Suppressor macrophage treated with lipopolysaccharide for 1 hour (primary cell): ENCODE measurements at regions not wholly inside any gene's neighbourhood (a gene's known extent, or its start where the extent isn't known, plus 50 kb on each side); places are given as distances from the start of the nearest gene placed in this dataset.
A peak's percentile ranks its signal among the peaks of the same experiment; 100 is the strongest.
"Not testable (repeated sequence)": the region's sequence is repeated elsewhere in the genome, so short reads cannot be mapped to it uniquely, and the experiment has no call there.

ENCODE experiments used
- DNase-seq, 3 donors: peaks; one replicate each; pipeline ENCODE4 v3.0.0-alpha.2; 2020 to 2022

- no peak for DNase-seq
Measured at GRCh38 chr16:26395700-26396099, 671.0 kb upstream of the C16orf82 start.

DNA sequence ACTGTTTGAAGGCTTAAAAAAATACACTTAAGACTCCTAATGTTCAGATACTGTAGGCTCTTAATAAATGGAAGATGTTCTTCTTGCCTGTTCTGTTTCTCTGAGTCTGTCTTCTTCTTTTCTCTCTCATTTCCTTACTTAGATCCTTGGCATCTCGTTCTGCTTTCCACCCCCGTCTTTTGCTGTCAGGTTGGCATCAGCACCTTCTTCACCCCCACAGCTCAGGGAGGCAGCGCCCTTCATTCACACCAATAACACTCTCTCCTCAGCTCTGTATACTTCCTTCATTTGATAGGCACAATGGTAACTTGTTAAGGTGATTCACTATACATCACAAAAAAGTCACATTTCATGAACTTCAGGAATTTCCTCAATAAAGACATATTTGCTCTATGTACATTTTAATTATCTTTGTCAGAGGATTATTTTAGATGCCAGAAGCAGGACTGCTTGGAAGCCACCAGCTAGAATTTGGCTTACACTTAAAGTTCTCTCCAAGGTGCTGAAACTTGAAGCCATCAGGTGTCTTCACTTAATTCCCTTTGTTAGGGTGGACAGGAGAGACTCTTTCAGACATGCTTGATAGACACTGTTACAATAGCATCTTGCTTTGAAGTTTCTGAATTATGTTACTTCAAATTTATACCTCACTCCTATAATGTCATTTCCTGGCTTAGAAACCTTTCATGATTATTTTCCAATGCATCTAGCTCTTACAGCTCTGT lies 670.1 kb upstream of the C16orf82 start:
- DNase-seq: no peak

DNA sequence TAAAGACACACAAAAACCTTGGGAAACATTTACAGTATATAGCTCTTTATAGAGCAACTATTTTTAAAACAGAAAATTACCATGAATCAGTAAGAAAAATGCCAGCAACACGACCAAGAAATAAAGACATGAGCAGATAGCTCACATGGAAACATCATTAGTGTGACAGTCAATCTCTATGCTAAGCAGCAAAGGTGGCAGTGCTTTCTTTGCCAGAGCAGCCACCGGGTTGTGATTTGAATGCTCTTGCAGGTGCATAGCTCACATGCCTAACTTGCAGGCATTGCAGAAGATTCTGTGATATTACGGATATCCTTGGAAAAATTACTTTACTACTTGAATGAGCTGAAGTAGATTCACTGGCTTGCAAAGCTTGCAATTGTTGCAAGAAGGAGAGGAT lies 652.9 kb upstream of the C16orf82 start:
- no peak for DNase-seq

DNA sequence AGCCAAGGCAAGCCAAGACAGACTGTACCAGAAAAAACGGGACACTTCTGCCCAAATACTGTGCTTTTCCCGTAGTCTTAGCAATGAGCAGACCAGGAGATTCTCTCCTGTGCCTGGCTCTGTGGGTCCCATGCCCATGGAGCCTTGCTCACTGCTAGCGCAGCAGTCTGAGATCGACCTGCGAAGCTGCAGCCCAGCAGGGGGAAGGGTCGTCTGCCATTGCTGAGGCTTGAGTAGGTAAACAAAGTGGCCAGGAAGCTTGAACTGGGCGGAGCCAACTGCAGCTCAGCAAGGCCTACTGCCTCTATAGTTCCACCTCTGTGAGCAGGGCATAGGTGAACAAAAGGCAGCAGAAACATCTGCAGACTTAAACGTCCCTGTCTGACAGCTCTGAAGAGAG lies 647.3 kb upstream of the C16orf82 start:
- not testable (repeated sequence) for DNase-seq

GRCh38 chr16:26430618-26431017 lies 636.1 kb upstream of the C16orf82 start:
- no peak for DNase-seq

DNA sequence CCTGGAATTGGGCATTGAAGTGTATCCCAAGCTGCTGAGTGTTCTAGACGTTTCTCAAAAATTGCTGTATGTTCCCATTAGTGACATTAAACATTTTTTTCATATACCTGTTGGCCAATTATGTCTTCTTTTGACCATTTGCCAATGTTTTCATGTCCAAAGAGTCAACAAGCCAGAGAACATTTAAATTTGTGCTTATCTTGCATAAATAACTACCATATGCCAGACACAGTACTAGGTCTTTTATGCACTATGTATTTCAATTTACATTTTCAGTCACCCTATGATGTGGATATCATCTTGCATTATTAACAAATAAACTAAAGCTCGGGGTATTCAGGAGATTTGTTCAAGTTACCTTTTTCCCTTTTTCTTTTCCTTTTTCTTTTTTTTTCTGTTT lies 632.9 kb upstream of the C16orf82 start:
- no peak for DNase-seq

- DNase-seq: no peak
Measured at GRCh38 chr16:26441178-26441577, 625.5 kb upstream of the C16orf82 start.

GRCh38 chr16:26442321-26442720 lies 624.4 kb upstream of the C16orf82 start:
- DNase-seq: no peak

GRCh38 chr16:26447570-26447969 lies 619.2 kb upstream of the C16orf82 start:
- DNase-seq: no peak

- DNase-seq: peak in 1 of 3 donors; percentile 1
Measured at GRCh38 chr16:26453215-26453614, 613.5 kb upstream of the C16orf82 start.

DNA sequence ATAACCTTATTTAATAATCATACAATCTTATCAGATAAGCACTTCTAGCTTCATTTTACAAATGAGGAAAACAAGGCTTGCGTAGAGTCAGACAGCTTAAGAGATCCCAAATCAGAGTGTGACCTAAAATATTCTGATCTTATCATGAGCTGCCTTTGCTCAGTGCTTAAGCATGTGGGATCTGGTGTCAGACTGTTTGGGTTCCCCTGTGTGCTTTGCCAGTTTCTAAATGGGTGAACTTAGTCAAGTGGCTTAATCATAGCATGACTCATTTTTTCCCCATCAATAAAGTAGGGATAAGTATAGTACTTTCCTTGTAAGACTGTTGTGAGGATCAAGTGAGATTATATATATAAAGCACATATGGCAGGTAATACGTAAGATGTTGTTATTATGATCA lies 612.6 kb upstream of the C16orf82 start:
- no peak for DNase-seq

DNA sequence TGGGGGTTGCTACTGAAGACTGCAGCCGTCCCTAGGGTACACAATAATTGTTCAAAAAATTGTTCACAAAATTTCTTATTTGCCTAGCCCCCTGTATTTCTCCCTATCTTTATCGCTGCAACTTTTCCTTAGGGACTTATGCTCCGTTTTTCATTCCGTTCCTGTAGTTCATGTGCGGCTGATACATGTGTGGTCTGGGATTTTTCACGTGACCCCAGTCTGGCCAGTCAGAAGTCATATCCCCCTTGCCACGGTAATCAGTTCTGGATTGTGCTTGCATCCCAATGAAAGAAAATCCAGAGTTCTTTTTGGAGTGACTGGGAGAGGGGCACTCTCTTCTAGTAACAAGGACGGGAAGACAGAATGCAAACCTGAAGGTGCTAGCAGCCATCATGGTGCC lies 610.7 kb upstream of the C16orf82 start:
- DNase-seq: no peak

DNA sequence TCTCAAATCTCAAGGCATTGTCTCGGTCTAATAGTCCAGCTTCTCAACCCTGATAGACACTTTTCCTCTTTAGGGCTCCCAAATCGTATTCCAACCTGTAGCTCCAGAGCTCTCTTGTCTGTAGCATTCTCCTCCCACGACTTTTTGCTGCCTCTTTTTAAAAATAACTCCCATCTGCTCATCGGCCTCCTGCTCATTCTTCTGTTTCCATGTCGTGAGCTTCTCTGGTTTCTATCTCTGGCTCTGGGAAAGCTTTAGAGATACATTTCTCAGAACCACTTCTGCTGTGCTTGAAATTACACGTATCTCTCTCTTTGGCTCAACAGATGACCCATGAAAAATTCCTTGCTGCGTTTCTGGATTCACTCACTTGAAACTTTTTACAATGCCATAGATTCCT lies 609.6 kb upstream of the C16orf82 start:
- no peak for DNase-seq

DNA sequence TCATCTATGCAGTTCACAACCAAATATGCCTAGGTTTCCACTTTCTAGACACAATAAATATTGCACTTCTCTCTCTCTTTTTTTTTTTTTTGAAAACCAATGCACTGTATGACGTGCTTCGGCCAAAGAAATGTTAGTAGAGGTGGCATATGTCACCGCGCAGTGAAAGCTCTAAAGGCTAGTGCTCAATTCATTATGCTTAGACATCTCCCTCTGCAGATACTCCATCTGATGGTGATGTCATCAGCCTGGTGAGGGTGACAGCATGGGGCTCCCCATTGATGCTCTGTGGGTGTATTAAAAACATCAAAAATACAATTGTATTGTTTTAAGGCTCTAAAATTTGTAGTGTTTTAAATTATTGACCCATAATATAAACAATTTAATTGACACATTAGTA lies 608.8 kb upstream of the C16orf82 start:
- no peak for DNase-seq

- no peak for DNase-seq
Measured at GRCh38 chr16:26464576-26465266, 602.0 kb upstream of the C16orf82 start.

DNA sequence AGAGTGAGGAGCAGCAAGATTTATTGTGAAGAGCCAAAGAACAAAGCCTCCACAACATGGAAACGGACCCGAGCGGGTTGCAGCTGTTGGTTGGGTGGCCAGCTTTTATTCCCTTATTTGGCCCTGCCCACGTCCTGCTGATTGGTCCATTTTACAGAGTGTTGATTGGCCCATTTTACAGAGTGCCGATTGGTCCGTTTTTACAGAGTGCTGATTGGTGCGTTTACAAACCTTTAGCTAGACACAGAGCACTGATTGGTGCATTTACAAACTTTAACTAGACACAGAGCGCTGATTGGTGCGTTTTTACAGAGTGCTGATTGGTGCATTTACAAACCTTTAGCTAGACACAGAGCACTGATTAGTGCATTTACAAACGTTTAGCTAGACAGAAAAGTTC lies 592.3 kb upstream of the C16orf82 start:
- DNase-seq: not testable (repeated sequence)

DNA sequence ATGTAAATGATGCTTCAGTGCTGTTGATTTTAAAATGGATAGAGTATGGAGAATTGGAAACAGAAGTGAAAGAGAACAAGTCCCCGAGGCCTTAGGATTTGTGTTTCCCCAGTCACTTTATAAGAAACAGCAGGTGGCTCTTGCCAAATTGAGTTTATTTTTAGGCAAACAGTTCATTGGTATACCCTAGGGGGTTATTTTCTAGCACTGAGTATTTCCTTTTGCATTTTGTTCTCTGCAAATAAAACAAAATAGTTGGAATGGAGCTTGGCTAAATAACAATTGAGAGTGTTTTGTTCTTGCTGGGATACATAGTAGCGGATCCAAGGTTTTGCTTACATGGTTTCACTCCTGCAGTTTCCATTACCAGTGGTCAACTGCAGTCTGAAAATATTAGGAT lies 591.1 kb upstream of the C16orf82 start:
- no peak for DNase-seq

GRCh38 chr16:26491101-26491670 lies 575.5 kb upstream of the C16orf82 start:
- DNase-seq: no peak

GRCh38 chr16:26491962-26492361 lies 574.8 kb upstream of the C16orf82 start:
- DNase-seq: no peak

DNA sequence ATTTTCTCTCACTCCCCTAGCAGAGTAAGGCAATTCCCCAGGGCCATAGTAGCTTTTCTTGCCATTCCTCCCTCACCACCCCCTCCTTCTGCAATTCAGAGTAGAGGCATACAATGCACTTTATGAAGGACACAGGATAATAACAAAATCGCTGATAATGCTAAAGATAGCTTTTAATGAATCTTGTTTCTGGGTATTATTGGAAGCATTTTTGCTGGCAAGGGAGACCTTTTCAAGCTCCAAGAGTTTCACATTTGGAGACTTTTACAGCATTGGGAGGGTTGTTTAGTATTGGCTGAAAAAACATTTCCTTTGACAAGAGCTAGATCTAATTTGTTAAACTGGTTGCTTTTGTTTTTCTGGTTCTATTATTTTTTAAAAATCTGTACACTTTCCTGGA lies 573.0 kb upstream of the C16orf82 start:
- no peak for DNase-seq

DNA sequence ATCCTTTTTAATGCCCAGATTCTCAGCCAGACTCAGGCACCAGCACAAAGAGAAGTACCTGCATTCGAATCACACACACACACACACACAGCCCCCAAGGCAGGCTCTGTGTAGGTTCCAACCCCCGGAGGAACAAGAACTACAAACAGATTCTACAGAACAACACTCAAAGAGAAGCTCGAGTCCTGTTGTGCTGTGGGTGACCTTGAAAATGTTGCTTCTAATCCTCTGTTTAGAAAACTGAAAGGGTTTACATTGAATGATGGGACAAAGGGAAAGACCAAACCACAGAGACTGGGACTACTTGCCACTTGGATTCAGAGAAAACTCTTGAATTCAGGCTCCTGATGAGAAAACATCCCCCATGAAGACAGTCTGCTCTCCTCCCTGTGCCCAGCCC lies 568.8 kb upstream of the C16orf82 start:
- no peak for DNase-seq

GRCh38 chr16:26500326-26500725 lies 566.4 kb upstream of the C16orf82 start:
- DNase-seq: no peak

DNA sequence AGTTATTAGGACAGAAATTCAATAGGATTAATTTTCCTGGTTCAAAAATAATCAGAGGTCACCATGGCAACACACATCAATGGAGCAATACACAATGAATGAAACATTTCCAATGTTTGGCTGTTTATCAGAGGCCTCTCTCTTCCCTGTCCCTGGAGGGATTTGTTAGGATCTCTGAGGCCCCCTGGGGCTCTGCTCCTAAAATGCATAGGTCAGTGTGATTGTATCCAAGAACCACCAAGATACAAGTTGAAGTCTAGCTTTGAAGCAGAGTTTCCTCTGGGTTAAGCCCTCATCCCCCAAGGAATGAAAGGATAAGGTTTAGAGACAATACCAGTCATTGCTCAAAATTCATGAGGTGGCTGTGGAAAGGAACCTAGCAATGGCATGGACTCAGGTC lies 561.2 kb upstream of the C16orf82 start:
- DNase-seq: no peak

GRCh38 chr16:26508946-26509345 lies 557.8 kb upstream of the C16orf82 start:
- not testable (repeated sequence) for DNase-seq
